WI38 (cell line): ENCODE measurements at regions not wholly inside any gene's neighbourhood (a gene's known extent, or its start where the extent isn't known, plus 50 kb on each side); places are given as distances from the start of the nearest gene placed in this dataset.

Experiments used
- H3K4me3 ChIP-seq: 2 replicates; pipeline ENCODE4 v1.5.1; 2011; ENCODE audit warnings: low read depth, mild to moderate bottlenecking, control low read depth, low read length
- TF ChIP-seq, protein P1 (sequence below): IDR thresholded peaks from 2 replicates; pipeline ENCODE4 v1.5.1; 2012; ENCODE audit warnings: low read depth, mild to moderate bottlenecking, control low read depth, low read length

DNA sequence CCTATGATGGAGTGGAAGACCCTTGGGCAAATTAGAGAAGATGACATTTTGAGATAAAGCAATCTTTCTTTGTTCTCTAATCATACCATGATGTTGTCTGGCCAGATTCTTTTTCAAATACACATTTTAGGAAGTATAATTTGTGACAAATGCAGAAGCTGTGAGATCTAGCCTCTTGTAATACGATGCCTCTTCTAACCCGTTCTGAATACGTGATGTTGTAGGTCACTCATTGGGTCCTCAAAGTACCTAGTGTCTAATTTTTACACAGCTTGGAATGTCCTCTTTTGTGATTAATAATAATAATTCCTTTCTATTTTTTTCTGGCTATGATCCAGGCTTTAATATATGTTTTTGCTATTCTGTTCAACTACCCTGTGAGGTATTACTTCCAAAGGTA lies 502.7 kb downstream of the NUF2 start:
- TF ChIP-seq, protein P1, sequence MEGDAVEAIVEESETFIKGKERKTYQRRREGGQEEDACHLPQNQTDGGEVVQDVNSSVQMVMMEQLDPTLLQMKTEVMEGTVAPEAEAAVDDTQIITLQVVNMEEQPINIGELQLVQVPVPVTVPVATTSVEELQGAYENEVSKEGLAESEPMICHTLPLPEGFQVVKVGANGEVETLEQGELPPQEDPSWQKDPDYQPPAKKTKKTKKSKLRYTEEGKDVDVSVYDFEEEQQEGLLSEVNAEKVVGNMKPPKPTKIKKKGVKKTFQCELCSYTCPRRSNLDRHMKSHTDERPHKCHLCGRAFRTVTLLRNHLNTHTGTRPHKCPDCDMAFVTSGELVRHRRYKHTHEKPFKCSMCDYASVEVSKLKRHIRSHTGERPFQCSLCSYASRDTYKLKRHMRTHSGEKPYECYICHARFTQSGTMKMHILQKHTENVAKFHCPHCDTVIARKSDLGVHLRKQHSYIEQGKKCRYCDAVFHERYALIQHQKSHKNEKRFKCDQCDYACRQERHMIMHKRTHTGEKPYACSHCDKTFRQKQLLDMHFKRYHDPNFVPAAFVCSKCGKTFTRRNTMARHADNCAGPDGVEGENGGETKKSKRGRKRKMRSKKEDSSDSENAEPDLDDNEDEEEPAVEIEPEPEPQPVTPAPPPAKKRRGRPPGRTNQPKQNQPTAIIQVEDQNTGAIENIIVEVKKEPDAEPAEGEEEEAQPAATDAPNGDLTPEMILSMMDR, result no peak
- no peak overlapping the region for H3K4me3 ChIP-seq

DNA sequence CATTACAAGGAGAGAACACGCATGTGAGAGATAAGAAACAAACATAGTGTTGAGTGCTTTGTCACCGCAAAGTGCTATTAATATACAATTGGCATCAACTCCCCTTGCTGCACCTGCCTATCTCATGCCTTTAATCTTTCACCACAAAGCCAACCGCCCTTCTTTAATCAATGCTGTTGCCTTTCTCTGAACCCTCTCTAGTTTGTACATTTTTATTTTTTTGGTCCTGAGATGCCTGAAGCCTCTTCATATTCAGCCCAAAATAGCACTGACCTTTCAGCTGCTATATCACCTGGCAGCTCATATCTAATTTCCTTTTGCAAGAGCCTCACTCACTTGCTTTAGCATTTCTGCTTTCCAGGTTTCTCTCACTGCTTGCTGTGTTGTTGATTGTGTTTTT lies 504.7 kb downstream of the NUF2 start:
- TF ChIP-seq, protein P1, result no peak

DNA sequence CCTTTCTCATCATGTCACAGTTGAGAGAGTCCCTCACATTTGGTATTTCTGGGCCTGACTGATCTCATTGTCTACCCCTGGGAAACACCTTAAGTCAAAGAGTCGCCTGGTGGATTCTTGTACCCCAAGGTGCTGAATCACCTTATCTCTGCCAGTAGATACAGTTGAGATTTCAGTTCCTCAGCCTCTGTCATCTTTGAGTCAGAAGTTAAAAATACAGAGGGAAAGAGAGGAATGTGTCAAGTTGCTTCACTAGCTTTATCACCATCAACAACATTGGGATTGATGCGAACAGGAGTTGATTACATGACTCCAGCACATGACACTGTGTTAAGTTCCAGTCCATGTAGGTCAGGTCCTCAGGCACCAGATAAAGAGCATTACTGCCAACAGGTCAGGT lies 513.0 kb downstream of the NUF2 start:
- TF ChIP-seq, protein P1, result no peak
- H3K4me3 ChIP-seq, result no peak overlapping the region

More for the DNA sequence above, 504.7 kb downstream of the NUF2 start:
- H3K4me3 ChIP-seq, result no peak overlapping the region

DNA sequence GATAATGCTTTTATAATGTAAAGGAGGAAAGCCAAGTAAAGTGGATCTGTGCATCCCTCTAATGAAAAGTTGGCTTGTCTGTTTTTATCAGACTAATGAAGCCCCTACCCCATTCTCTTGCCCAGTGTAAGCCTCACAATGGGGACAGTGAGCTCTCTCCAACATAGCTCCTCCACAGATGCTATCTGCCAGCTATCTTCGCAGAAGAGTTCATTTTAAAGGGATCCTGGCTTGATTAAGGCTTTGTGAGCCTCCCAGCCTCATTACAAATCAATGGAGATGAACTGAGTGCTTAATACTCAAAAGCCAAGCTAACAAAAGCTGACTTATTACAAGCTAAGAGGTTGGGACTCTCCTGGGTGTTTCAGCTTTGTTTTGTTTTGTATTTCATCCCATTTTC lies 514.7 kb downstream of the NUF2 start:
- no peak overlapping the region for H3K4me3 ChIP-seq
- TF ChIP-seq, protein P1, result no peak

DNA sequence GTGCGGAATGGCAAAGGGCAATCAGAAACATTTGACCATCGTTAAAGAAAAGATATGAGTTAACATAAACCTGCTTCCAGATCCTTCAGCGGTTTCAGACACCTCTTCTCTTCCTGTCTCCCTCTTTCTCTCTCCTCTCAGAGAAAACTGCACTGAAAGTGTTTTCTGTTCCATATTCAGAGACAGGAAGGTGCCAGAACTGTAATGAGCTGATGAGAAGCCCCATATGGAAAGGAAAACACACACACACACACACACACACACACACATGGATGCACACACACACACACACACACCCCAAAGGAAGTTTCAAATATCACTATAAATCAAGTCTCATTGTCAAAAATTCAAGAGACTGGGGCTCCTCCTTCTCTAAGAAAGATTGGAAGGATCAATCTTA lies 515.5 kb downstream of the NUF2 start:
- TF ChIP-seq, protein P1, result no peak
- H3K4me3 ChIP-seq, result no peak overlapping the region

DNA sequence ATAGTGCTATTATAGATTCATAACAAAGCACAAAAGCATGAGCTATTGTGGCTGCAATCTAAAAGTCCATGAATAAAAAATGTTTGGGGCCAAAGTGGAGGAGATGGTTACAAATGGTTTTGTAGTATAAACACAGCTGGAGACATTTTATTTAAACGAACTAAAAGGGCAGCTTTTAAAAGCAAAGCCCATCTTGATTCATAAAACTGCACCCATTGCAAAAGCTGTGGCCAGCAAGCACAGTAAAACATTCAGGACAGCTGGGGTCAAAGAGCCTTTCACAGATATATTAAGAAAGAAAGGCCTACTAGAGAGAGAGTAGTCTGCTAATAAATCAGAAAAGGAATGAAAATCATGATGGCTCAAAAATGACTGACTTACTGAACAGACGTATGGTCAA lies 520.8 kb downstream of the NUF2 start:
- H3K4me3 ChIP-seq, result no peak overlapping the region
- TF ChIP-seq, protein P1, result no peak

DNA sequence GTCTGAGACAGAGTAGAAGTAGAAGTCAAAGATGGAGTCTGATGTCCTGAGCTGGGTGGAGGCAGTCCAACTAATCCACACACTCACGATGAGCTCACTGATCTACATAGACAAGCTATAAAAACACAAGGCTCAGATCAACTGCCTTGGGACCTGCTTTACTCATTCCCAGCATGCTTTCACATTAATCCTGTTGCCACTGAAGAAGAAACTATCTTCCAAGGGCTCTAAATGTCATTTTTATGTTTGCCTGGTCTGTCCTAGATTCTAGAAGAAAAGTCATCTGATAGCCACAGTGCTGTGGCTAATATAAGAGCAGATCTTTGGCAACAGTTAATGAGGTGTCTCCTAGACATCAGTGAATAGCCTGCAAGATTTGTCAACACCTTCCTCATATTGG lies 522.7 kb downstream of the NUF2 start:
- no peak overlapping the region for H3K4me3 ChIP-seq
- TF ChIP-seq, protein P1, result no peak

DNA sequence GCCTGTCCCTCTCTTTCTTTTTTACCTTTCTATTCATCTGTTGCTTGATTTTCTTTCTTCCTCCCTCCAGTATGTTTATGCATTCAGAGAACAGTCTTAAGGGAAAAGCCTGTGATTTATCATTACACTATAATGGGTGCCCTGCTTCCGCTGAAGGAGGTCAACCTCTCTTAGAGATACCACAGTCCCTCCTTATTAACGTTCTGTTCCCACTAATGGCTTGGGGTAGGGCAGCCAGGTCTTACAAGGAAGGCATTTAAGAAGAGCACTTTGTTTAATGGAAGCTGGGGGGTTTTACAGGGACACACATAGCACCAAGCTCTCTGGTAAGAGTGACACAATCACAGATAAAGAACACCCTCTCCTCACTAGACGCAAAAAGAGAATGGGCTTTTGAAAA lies 523.5 kb downstream of the NUF2 start:
- TF ChIP-seq, protein P1, result no peak
- no peak overlapping the region for H3K4me3 ChIP-seq
